GM23338 (cell line): ENCODE measurements at regions not wholly inside any gene's neighbourhood (a gene's known extent, or its start where the extent isn't known, plus 50 kb on each side); places are given as distances from the start of the nearest gene placed in this dataset.
"Not testable (repeated sequence)": the region's sequence is repeated elsewhere in the genome, so short reads cannot be mapped to it uniquely, and the experiment has no call there.

Source experiments
- ATAC-seq: fragments of 200-7000 bp; cut with Tn5 transposase; 3 replicates; pipeline ENCODE4 v1.9.1; 2020
- DNase-seq: peaks from one replicate; pipeline ENCODE4 v3.0.0-alpha.2; 2015; ENCODE audit warnings: low spot score
- H2AFZ ChIP-seq: fragments of 200-600 bp; sonication (generic); 2 replicates; pipeline ENCODE4 v1.8.0; 2016; ENCODE audit warnings: antibody characterized with exemption, mild to moderate bottlenecking, moderate library complexity
- H3F3A ChIP-seq: fragments of 200-600 bp; sonication (generic); replicated peaks from 2 replicates; pipeline ENCODE4 v1.8.0; 2017; ENCODE audit warnings: antibody characterized with exemption, mixed run types, low read depth
- H3K27ac ChIP-seq: fragments of 200-600 bp; sonication (generic); 2 replicates; pipeline ENCODE4 v1.6.1; 2016; ENCODE audit warnings: low read depth
- H3K27me3 ChIP-seq: fragments of 200-600 bp; sonication (generic); 2 replicates; pipeline ENCODE4 v1.8.0; 2016; ENCODE audit warnings: mild to moderate bottlenecking, mixed run types, moderate library complexity; ENCODE audit not compliant: insufficient read depth
- H3K36me3 ChIP-seq: fragments of 200-600 bp; sonication (generic); 2 replicates; pipeline ENCODE4 v1.8.0; 2016; ENCODE audit warnings: mild to moderate bottlenecking; ENCODE audit not compliant: insufficient read depth
- H3K4me1 ChIP-seq: fragments of 200-600 bp; sonication (generic); 2 replicates; pipeline ENCODE4 v1.8.0; 2016; ENCODE audit warnings: mild to moderate bottlenecking, moderate library complexity; ENCODE audit not compliant: insufficient read depth
- H3K4me2 ChIP-seq: fragments of 200-600 bp; sonication (generic); 2 replicates; pipeline ENCODE4 v1.7.1; 2017; ENCODE audit warnings: mixed run types
- H3K4me3 ChIP-seq: fragments of 200-600 bp; sonication (generic); 2 replicates; pipeline ENCODE4 v1.6.1; 2016; ENCODE audit warnings: mixed run types
- H3K79me2 ChIP-seq: fragments of 200-600 bp; sonication (generic); replicated peaks from 2 replicates; pipeline ENCODE4 v1.8.0; 2017; ENCODE audit warnings: mild to moderate bottlenecking; ENCODE audit not compliant: insufficient read depth
- H3K9me2 ChIP-seq: fragments of 200-600 bp; sonication (generic); 2 replicates; pipeline ENCODE4 v1.8.0; 2017; ENCODE audit not compliant: insufficient read depth
- H4K20me1 ChIP-seq: fragments of 200-600 bp; sonication (generic); replicated peaks from 2 replicates; pipeline ENCODE4 v1.8.0; 2017; ENCODE audit warnings: mild to moderate bottlenecking; ENCODE audit not compliant: insufficient read depth
- H3K27ac Mint-ChIP-seq: 2 replicates; pipeline ENCODE4 v1.8.0; 2020; ENCODE audit warnings: inconsistent platforms, mild to moderate bottlenecking, moderate library complexity, mixed read lengths
- H3K27me3 Mint-ChIP-seq: 3 replicates; pipeline ENCODE4 v1.8.0; 2022; ENCODE audit warnings: low read depth, mild to moderate bottlenecking, moderate library complexity, mixed read lengths, inconsistent platforms; ENCODE audit not compliant: insufficient read depth, poor library complexity
- H3K36me3 Mint-ChIP-seq: 3 replicates; pipeline ENCODE4 v1.8.0; 2021; ENCODE audit warnings: low read depth, mild to moderate bottlenecking, inconsistent platforms, moderate library complexity, mixed read lengths
- H3K4me1 Mint-ChIP-seq: 3 replicates; pipeline ENCODE4 v1.8.0; 2020; ENCODE audit warnings: mild to moderate bottlenecking, inconsistent platforms, mixed read lengths
- H3K4me3 Mint-ChIP-seq: 3 replicates; pipeline ENCODE4 v1.8.0; 2021; ENCODE audit warnings: moderate library complexity, mild to moderate bottlenecking, inconsistent platforms, mixed read lengths
- H3K9me3 Mint-ChIP-seq: 3 replicates; pipeline ENCODE4 v1.8.0; 2020; ENCODE audit warnings: moderate library complexity, mild to moderate bottlenecking, inconsistent platforms, mixed read lengths

GRCh38 chr5:21481320-21482270, 1371.5 kb downstream of the CDH12 start:
- peaks cover 12% of the 10 kb centered on the region for H3K9me3 Mint-ChIP-seq
- not testable (repeated sequence) for H3K4me1 Mint-ChIP-seq, H3K4me3 Mint-ChIP-seq, H3K27me3 ChIP-seq, ATAC-seq, H3K4me2 ChIP-seq, H3K79me2 ChIP-seq, H3K27me3 Mint-ChIP-seq, H3K9me2 ChIP-seq, DNase-seq, H2AFZ ChIP-seq, H3F3A ChIP-seq, H3K4me3 ChIP-seq, H3K36me3 ChIP-seq, H4K20me1 ChIP-seq, H3K27ac ChIP-seq, H3K4me1 ChIP-seq
- 0 out of 2 replicates have a peak overlapping the region, but pooled peaks have one; percentile 57 for H3K27ac Mint-ChIP-seq
- peaks cover 25% of the 10 kb centered on the region for H3K36me3 Mint-ChIP-seq

- not testable (repeated sequence) for H3K4me1 ChIP-seq, H3K4me3 Mint-ChIP-seq, H3K36me3 ChIP-seq, H3F3A ChIP-seq, H3K27ac ChIP-seq, ATAC-seq, H3K9me3 Mint-ChIP-seq, H3K4me3 ChIP-seq, H3K4me2 ChIP-seq, H3K27me3 Mint-ChIP-seq, H2AFZ ChIP-seq, H3K4me1 Mint-ChIP-seq, H3K79me2 ChIP-seq, H3K27me3 ChIP-seq, DNase-seq, H3K9me2 ChIP-seq, H4K20me1 ChIP-seq, H3K27ac Mint-ChIP-seq
- H3K36me3 Mint-ChIP-seq, result peaks cover 18% of the 10 kb centered on the region
These were observed 1373.1 kb downstream of the CDH12 start for GRCh38 chr5:21480054-21480453.

- not testable (repeated sequence) for H3K4me2 ChIP-seq, H3K4me1 Mint-ChIP-seq, H3K4me1 ChIP-seq, H2AFZ ChIP-seq, H3F3A ChIP-seq, H3K4me3 Mint-ChIP-seq, H4K20me1 ChIP-seq, H3K36me3 ChIP-seq, H3K9me3 Mint-ChIP-seq, H3K27me3 ChIP-seq, DNase-seq, H3K9me2 ChIP-seq, H3K79me2 ChIP-seq, H3K4me3 ChIP-seq, H3K27me3 Mint-ChIP-seq, ATAC-seq, H3K27ac ChIP-seq, H3K27ac Mint-ChIP-seq
- H3K36me3 Mint-ChIP-seq, result peaks cover 25% of the 10 kb centered on the region
These were observed 1379.2 kb downstream of the CDH12 start for GRCh38 chr5:21473981-21474380.

- peaks cover 21% of the 10 kb centered on the region for H3K36me3 Mint-ChIP-seq
- H3K36me3 ChIP-seq, H3K79me2 ChIP-seq, H3K27ac Mint-ChIP-seq, H3K4me3 Mint-ChIP-seq, H3K4me3 ChIP-seq, H3K4me1 ChIP-seq, DNase-seq, H3K4me2 ChIP-seq, H3K27ac ChIP-seq, ATAC-seq, H3K27me3 Mint-ChIP-seq, H3K27me3 ChIP-seq, H4K20me1 ChIP-seq, H3K4me1 Mint-ChIP-seq, H3F3A ChIP-seq, H3K9me3 Mint-ChIP-seq, H2AFZ ChIP-seq, H3K9me2 ChIP-seq: not testable (repeated sequence)
These were observed 1379.7 kb downstream of the CDH12 start for GRCh38 chr5:21473436-21473835.

GRCh38 chr5:21471691-21472090, 1381.5 kb downstream of the CDH12 start:
- not testable (repeated sequence) for H3K4me2 ChIP-seq, H3K9me2 ChIP-seq, H3K27me3 ChIP-seq, H3K79me2 ChIP-seq, H3K4me1 Mint-ChIP-seq, H3K4me1 ChIP-seq, H3F3A ChIP-seq, H3K9me3 Mint-ChIP-seq, H3K36me3 ChIP-seq, H3K27ac ChIP-seq, H4K20me1 ChIP-seq, H3K27ac Mint-ChIP-seq, H3K4me3 Mint-ChIP-seq, DNase-seq, H3K4me3 ChIP-seq, H2AFZ ChIP-seq, H3K27me3 Mint-ChIP-seq
- peak; percentile 71 for ATAC-seq
- peaks cover 27% of the 10 kb centered on the region for H3K36me3 Mint-ChIP-seq
